GM21825 (cell line): ENCODE measurements at regions not wholly inside any gene's neighbourhood (a gene's known extent, or its start where the extent isn't known, plus 50 kb on each side); places are given as distances from the start of the nearest gene placed in this dataset.

Source experiments
- ATAC-seq: cut with Tn5 transposase; IDR thresholded peaks from one replicate; pipeline ENCODE4 v1.9.1; 2021; ENCODE audit warnings: mild to moderate bottlenecking, moderate library complexity; ENCODE audit not compliant: unreplicated experiment

GRCh38 chr2:14684516-14684915 lies 52.0 kb downstream of the LRATD1 start:
- no peak for ATAC-seq

DNA sequence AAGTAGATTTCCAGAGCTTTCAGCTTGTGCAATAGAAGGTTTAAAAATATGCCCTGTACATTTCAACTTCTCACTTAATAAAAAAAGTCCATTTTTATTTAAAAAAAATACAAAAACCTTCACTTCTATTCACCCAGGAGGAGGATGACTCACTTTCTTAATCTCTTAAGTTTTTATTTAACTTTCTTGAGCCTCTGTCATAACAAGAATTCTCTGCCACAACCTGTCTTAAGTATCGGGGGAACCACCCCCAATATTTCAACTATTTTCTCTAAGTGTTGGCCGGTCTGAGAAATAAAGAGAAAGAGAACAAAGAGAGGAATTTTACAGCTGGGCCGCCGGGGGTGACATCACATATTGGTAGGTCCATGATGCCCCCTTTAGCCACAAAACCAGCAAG lies 58.4 kb downstream of the LRATD1 start:
- no peak for ATAC-seq

- no peak for ATAC-seq
Measured at GRCh38 chr2:14693874-14694273, 61.4 kb downstream of the LRATD1 start.

DNA sequence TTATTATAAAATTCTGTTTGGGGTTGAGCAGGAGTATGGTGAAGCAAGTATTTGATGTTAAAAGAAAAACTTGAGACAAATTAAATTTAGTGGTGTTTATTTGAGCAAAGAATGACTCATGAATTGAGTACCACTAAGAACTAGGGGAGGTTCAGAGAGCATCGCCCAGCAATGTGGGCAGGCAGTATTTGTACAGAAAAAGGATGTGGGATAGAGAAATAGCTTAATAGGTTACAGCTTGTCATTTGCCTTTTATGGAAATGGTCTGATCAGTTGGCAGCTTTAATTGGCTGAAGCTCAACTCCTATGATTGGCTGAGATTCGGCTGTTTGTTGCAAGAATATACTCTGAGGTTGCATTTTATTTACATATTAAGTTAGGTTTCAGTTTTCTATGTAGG lies 68.2 kb downstream of the LRATD1 start:
- ATAC-seq, result no peak

- ATAC-seq, result no peak
Measured at GRCh38 chr2:14702258-14702657, 69.7 kb downstream of the LRATD1 start.

DNA sequence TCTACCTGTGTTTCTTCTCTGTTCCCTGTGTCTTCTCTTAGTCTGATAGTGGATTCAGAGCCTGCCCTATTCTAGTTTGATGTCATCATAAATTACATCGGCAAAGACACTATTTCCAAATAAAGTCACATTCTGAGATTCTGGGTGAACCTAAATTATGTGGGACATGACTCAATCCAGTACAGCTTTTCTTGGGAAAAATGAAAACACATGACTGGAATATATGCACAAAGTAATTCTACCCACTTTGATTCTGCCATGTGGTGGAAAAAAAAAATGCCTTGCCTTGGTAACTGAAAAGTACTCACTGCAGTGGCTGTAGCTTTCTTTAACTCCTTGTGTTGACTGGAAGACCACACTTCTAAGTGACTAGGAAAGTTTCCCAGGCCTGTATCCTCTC lies 73.7 kb downstream of the LRATD1 start:
- ATAC-seq, result no peak

GRCh38 chr2:14712111-14712510 lies 79.6 kb downstream of the LRATD1 start:
- ATAC-seq, result no peak

DNA sequence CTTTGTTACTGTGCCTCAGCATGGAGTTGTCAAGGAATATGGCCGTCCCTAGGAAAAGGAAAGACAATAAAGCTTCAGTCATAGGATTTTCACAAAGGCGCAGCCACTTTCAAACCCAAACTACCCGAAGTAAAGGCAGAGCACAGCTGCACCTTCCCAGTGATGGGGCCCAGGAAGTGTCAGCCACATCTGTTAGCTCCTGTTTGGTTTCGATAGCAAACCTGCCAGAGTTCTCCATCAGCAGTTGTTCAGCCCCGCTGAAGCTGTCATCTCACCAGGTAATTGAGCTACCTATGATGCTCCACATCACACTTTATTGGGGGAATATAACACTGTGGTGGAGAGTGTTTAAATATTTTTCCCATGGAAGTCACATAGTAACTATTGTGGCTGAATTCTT lies 80.7 kb downstream of the LRATD1 start:
- no peak for ATAC-seq

DNA sequence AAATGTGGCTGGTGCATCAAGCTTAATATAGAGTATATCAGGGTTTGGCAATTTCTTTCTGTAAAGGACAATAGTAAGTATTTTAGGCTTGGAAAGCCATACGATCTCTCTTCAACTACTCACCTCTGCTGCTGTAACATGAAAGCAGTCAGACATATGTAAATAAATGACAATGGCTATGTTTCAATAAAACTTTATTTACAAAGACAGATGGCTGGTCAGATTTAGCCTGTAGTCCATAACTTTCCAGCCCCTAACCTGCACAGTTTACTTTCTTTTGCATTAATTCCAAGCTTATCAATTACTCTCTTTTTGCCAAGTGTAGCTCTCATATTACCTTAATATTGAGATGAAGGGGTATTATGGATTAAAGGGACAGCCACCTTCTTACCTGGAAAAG lies 83.1 kb downstream of the LRATD1 start:
- ATAC-seq, result no peak

GRCh38 chr2:14716319-14716718 lies 83.8 kb downstream of the LRATD1 start:
- ATAC-seq, result no peak

- ATAC-seq, result no peak
Measured at GRCh38 chr2:14717131-14717530, 84.6 kb downstream of the LRATD1 start.

DNA sequence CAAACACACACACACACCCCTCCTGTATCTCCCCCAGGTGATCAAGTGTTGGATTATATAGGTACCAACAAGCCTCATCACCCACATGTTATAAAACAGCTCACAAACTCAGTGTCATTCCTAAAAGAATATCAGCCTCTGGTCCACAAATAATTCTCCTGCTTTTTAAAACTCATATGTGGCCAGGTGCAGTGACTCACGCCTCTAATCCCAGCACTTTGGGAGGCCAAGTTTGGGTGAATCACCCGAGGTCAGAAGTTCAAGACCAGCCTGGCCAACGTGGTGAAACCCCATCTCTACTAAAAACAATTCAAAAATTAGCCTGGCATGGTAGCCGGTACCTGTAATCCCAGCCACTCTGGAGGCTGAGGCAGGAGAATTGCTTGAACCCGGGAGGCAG lies 87.8 kb downstream of the LRATD1 start:
- no peak for ATAC-seq

DNA sequence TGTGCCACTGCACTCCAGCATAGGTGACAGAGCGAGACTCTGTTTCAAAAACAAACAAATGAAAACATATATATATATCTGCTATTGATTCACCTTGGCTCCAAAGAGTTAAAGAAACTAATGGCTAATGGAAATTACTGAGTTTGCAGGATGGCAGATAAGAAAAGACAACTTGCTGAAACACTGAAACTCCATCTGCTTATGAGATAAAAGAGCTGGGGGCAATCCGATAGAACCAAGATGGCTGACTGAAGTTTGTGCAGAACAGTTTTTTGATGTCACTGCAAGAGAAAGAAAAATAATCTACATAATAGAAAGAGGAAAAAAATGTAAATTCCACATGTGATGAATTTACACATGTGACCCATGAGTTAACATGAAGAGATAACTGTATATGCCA lies 88.2 kb downstream of the LRATD1 start:
- no peak for ATAC-seq

- ATAC-seq, result no peak
Measured at GRCh38 chr2:14722904-14723570, 90.5 kb downstream of the LRATD1 start.

- no peak for ATAC-seq
Measured at GRCh38 chr2:14723684-14724083, 91.2 kb downstream of the LRATD1 start.

- ATAC-seq, result no peak
Measured at GRCh38 chr2:14735696-14736095, 103.2 kb downstream of the LRATD1 start.

- ATAC-seq, result no peak
Measured at GRCh38 chr2:14737201-14737600, 104.7 kb downstream of the LRATD1 start.

- no peak for ATAC-seq
Measured at GRCh38 chr2:14743861-14744260, 111.3 kb downstream of the LRATD1 start.

- ATAC-seq, result no peak
Measured at GRCh38 chr2:14745288-14746076, 113.0 kb downstream of the LRATD1 start.

GRCh38 chr2:14746133-14746532 lies 113.6 kb downstream of the LRATD1 start:
- no peak for ATAC-seq

DNA sequence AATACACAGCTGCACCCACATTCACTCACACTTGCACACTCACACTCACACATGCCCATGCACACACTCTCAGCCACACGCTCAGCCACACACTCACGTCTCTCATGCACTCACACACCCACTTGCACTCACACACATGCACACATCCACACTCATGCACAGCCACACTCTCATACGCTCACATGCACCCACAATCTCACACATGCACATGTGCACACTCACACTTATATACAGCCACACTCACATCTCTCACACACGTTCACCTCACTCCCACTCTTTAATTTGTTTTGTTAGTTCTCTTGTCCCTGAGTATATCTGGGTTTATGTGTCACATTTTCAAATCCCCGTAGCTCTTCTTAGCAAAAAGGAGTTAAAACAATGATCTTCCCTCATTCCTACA lies 114.9 kb downstream of the LRATD1 start:
- ATAC-seq, result no peak

GRCh38 chr2:14749884-14750283 lies 117.4 kb downstream of the LRATD1 start:
- no peak for ATAC-seq

- no peak for ATAC-seq
Measured at GRCh38 chr2:14750433-14750832, 117.9 kb downstream of the LRATD1 start.
